ES-I3 (cell line): ENCODE measurements at regions not wholly inside any gene's neighbourhood (a gene's known extent, or its start where the extent isn't known, plus 50 kb on each side); places are given as distances from the start of the nearest gene placed in this dataset.

Source experiments
- H3K36me3 ChIP-seq: 2 replicates; pipeline ENCODE4 v1.6.1; 2013; ENCODE audit warnings: mild to moderate bottlenecking, low read length, control low read depth, moderate library complexity; ENCODE audit not compliant: insufficient read depth
- H3K4me1 ChIP-seq: 2 replicates; pipeline ENCODE4 v1.6.1; 2013; ENCODE audit warnings: mild to moderate bottlenecking, control low read depth, low read length; ENCODE audit not compliant: insufficient read depth
- H3K9ac ChIP-seq: 2 replicates; pipeline ENCODE4 v1.6.1; 2013; ENCODE audit warnings: low read depth, mild to moderate bottlenecking, low read length, moderate library complexity
- H3K9me3 ChIP-seq: 2 replicates; pipeline ENCODE4 v1.6.1; 2013; ENCODE audit warnings: mild to moderate bottlenecking, low read length, moderate library complexity; ENCODE audit not compliant: control insufficient read depth, insufficient read depth

DNA sequence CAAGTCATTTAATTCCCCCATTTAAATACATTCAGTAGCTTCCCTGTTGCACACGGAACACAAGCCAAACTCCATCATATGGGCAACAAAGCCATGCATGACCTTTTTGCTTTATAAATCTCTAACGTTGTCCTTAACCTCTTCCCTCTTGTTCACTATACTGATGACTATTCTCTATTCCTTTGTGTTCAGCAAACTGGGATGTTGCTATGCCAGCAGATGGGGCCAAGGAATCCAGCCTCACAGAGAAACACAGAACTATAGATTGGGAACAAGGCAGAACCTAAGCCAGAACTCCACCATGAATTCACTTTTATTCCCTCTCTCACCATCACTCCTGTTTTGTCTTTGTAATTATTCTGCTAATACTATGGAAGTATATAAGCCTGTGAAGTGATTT lies 398.4 kb downstream of the TUSC7 start:
- Histone ChIP-seq H3K9ac (no peak overlapping the region), H3K36me3 (no peaks in the 10 kb centered on the region), H3K9me3 (peaks cover 5% of the 10 kb centered on the region), H3K4me1 (no peaks in the 10 kb centered on the region)

DNA sequence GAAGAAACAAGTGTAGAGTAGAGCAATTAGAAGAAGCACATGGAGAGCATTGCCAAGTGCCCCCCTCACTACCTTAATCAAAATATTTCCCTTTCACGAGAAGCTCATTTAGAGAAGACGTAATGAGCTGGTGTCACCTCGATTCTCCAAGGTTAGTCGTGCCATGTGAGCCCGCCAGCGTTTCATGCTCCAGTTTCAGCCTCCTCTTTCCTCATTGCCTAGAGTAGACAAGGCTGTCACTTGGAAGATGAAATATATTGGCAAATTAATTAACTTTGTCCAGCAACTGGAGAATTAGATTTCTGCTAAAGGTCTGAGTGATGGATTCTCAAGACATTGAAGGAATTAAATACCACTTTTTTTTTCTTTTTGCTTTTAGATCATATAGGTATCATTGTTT lies 399.6 kb downstream of the TUSC7 start:
- Histone ChIP-seq H3K36me3 (no peaks in the 10 kb centered on the region), H3K9ac (no peak overlapping the region), H3K9me3 (no peaks in the 10 kb centered on the region), H3K4me1 (peaks cover 3% of the 10 kb centered on the region; the same call in 1 of the 2 replicates)

DNA sequence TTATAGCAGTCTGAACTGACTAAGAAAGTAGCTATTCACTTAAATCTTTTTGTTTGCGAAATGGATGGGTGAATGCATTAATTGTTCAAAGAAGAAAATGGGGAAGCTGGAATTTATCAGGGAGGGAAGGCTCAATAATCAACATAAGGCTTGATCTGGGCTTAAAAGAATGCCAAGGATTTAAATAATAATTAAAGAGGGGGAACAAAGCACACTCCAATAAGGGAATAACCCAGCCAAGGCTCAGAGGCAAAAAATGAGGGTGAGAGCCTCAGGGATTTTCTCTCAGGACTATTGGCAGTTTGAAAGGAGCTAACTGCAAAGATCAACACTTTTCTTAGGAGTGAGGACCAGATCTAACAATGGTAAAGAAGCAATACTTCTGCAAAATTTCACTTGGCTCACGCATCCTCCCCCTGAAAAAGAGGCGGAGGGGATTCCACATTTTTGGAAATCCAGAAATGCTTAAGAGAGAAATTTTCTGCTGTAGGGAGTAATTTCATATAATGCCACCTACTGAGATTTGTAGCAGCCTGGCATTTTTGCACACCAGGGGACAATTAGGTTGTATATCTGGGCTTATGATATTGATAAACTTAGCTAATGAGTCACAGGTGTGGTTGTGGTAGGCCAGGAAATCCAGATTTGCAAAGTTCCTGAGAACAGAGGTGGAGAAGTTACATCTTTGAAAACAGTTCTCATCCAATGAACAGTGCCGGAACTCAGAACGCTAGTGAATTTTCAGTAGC lies 405.1 kb downstream of the TUSC7 start:
- Histone ChIP-seq H3K4me1 (peaks cover 16% of the 10 kb centered on the region; the same call in 1 of the 2 replicates), H3K36me3 (no peaks in the 10 kb centered on the region), H3K9ac (no peak overlapping the region), H3K9me3 (no peaks in the 10 kb centered on the region)

DNA sequence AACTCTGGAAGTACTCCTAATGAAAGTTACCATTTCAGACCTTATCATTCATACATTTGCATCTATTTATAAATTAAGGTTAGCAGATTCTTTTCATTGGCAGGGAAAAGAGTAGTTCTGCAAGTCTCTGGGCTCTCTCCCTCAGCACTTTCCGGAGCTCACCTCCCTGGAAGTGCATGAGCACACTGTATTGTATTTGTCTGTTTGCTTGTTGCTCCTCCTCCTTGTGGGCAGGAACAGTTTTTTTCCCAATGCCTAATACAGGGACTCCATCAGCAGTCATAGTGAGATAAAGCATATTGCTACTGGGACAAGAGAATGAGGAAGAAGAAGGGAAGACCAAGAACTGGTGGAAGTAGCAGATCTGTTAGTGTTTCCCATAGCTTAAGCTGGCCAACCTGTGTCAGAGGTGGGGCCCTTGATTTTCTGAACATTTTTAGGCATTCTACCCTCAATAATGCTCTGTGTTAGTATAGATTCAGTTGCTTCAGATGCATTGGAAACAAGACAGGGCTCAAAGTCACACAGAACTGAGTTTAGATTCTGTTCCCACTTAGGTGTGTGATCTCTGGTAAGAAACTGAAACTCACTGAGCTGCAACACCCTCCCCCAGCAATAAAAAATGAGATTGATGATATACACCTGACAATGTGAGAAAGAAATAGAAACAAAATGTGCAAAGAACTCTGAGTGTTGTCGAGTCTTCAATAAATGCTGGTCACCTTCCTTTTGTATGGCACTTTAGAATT lies 407.8 kb downstream of the TUSC7 start:
- peaks cover 16% of the 10 kb centered on the region; the same call in 1 of the 2 replicates for H3K4me1 ChIP-seq
- no peak overlapping the region for H3K9ac ChIP-seq
- no peaks in the 10 kb centered on the region for H3K9me3 ChIP-seq
- no peaks in the 10 kb centered on the region for H3K36me3 ChIP-seq

DNA sequence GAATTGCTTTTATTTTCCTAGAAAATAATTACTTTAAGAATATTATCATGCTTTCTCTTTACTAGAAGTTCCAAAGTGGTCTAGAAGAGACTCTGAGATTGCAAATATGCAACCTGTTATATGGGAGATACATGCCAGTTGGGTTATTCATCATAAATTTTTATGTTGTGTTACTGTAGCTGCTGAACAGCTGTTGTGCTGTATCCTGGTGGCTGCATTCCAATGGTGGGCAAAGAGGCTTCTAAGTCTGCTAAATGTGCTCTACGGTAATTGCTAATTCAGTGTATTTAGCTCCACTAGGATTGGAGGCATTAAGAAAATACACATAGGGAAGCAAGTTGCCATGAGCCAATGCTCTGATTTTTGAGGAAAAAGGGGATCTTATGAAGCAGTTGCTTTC lies 409.0 kb downstream of the TUSC7 start:
- no peaks in the 10 kb centered on the region for H3K36me3 ChIP-seq
- H3K9ac ChIP-seq = no peak overlapping the region
- H3K9me3 ChIP-seq = no peaks in the 10 kb centered on the region
- H3K4me1 ChIP-seq = peaks cover 16% of the 10 kb centered on the region; the same call in 1 of the 2 replicates

DNA sequence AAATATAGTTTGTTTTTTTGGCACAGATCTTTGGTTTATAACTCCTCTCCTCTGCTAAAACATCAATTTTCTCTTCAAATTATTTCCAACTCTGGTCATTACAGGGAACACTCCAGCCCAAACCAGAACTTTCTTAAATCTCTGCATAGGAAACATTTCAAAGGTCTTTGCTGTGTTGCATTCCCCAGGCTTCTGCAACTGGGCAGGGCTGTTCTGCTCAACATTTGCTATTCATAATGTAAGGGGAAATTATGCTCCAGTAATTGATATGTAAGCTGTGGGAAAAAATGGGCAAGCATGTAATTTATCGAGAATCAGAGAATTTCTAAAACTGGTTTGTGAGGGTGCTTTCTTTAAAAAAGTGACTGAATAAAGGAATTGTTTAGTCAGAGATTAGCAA lies 410.4 kb downstream of the TUSC7 start:
- Histone ChIP-seq H3K9ac (no peak overlapping the region), H3K9me3 (no peaks in the 10 kb centered on the region), H3K36me3 (no peaks in the 10 kb centered on the region), H3K4me1 (peaks cover 5% of the 10 kb centered on the region; the same call in 1 of the 2 replicates)

DNA sequence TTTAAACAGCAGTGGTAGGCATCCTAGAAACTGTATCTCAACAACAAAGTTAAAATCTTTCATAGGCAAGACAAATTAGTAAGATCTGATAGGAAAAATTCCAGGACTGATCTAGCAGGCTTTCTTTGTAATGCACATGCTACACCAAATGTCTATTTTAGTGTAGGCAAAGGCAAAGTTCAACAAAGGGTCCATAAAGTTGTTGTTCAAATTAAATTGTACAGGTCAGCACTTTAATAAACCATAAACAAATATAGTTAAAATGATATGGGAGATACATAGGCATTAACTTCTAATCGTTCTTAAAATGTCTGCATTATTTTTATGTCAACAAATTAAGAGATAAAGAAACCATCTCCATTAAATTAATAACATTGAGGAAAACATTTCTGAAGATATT lies 413.0 kb downstream of the TUSC7 start:
- no peaks in the 10 kb centered on the region for H3K36me3 ChIP-seq
- H3K9ac ChIP-seq = no peak overlapping the region
- H3K9me3 ChIP-seq = no peaks in the 10 kb centered on the region
- no peaks in the 10 kb centered on the region for H3K4me1 ChIP-seq

DNA sequence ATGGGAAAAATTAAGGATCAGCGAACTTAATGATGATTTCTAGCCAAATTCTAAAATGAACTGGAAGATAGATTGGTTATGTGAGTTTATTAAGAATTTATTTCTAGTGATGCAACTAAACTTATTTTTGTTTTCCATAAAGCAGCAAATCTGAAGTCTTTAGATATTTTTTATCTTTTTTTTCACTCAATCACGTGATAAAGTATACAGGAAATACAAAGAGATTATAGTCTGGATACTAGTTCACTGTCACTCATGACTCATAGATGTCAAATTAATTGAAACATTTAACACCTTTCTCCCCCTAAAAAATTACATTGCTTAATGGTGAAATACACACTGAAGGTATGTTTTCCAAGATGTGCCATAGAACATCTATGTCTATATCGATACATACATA lies 416.9 kb downstream of the TUSC7 start:
- H3K4me1 ChIP-seq = no peaks in the 10 kb centered on the region
- no peak overlapping the region for H3K9ac ChIP-seq
- H3K9me3 ChIP-seq = no peaks in the 10 kb centered on the region
- H3K36me3 ChIP-seq = no peaks in the 10 kb centered on the region

DNA sequence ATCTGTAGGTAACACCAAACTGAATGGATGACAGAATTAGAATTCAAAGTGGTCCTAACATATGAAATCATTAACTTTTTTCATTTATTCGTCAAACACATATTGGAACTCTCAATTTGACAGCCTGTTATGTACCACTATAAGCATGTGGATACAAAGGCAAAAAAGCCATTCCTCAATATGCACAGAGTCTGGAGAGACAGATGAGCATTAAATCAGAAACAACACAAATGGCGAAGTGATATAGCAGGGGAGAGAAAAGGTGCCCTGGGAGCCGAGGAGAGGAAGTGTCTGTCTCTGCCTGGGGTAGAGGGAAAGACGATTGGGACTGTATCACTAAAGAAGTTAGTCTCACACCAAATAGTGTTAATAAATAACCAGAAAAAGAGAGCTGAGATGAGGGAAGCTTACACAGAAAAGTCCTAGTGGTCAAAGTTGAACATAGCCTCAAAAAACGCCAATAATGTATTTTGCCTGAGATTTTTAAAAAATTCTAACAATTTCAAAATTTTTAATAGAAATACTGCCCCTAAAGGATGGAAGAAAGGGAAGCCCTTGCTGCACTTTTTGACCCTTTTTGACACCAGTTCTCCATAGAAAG lies 417.5 kb downstream of the TUSC7 start:
- Histone ChIP-seq H3K4me1 (no peaks in the 10 kb centered on the region), H3K9ac (no peak overlapping the region), H3K36me3 (no peaks in the 10 kb centered on the region), H3K9me3 (no peaks in the 10 kb centered on the region)

DNA sequence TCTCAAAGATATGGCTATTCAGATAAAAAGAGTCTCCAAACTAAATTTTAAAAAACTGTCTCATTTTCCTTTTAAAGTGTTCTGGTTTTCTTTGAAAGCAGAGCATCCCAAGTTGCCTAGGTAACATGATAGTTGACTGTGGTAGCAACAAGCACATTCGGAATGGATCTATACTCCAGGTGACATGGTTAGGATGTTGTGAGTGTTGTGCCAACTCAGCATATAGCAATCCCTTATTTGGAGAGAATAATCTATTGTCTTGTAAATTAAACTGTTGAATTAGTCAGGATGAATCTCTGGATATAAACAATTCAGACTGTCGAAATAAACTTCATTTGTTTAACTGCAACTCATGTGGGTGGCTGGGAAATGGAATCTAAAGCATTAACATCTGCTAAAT lies 418.6 kb downstream of the TUSC7 start:
- Histone ChIP-seq H3K9ac (no peak overlapping the region), H3K36me3 (no peaks in the 10 kb centered on the region), H3K4me1 (no peaks in the 10 kb centered on the region), H3K9me3 (no peaks in the 10 kb centered on the region)

DNA sequence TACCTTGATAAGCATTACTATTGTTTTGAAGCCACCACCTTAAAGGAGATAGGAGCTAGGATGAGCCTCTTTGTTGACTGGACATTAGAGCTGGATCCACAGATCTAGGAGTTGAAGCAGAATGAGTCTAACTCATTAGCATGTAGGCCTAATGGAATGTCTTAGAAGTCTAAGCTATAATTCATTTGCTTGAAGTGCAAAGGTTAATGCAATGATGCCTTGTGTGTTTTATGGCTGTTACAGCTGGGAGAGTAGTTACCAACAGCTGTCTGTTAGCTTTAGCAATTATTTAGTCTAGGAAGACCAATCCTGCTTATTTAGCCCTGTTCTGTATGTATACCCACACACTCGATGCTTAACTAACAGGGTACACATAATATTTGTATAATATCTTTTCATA lies 419.3 kb downstream of the TUSC7 start:
- no peak overlapping the region for H3K9ac ChIP-seq
- no peaks in the 10 kb centered on the region for H3K9me3 ChIP-seq
- no peaks in the 10 kb centered on the region for H3K36me3 ChIP-seq

DNA sequence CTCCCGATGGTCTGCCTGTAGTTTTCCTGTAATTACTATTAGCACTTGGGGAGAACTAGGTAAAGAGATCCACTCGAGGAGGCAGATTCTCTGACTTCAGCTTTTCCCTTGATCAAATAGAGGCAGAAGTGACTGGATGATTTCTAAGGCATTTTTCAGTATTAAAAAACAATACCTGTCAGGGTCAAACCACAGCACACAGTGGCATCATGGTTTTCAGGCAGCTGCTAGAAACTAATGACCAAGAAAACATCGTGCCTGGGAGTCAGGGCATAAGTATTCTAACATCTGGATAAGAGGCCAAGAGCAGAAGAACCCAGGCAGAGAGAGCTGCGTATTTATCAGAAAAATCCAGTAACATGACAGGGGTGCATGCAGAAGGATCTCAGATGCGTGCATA lies 419.9 kb downstream of the TUSC7 start:
- H3K4me1 ChIP-seq = no peaks in the 10 kb centered on the region
- H3K36me3 ChIP-seq = no peaks in the 10 kb centered on the region

More for the DNA sequence above, 419.3 kb downstream of the TUSC7 start:
- no peaks in the 10 kb centered on the region for H3K4me1 ChIP-seq

DNA sequence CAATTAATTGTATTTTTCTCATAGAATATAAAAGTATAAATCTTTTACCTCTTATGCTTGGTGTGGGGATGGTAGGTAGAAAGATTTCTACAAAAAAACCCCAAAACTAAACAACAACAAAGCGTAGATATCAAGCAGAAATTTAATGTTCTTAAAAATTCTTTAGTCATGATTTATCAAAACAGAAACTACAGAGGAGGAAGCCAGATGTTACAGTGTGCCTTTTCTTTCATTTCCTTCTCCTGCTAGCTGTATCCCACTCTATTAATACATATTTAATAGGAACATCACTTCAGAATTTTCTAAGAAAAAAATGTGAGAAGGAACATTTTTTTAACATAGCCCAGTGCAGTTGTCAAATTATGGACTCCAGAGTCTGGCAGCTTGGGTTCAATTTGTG lies 420.6 kb downstream of the TUSC7 start:
- Histone ChIP-seq H3K9ac (no peak overlapping the region), H3K9me3 (no peaks in the 10 kb centered on the region), H3K4me1 (no peaks in the 10 kb centered on the region), H3K36me3 (no peaks in the 10 kb centered on the region)

More for the DNA sequence above, 419.9 kb downstream of the TUSC7 start:
- H3K9me3 ChIP-seq = no peaks in the 10 kb centered on the region
- H3K9ac ChIP-seq = no peak overlapping the region

DNA sequence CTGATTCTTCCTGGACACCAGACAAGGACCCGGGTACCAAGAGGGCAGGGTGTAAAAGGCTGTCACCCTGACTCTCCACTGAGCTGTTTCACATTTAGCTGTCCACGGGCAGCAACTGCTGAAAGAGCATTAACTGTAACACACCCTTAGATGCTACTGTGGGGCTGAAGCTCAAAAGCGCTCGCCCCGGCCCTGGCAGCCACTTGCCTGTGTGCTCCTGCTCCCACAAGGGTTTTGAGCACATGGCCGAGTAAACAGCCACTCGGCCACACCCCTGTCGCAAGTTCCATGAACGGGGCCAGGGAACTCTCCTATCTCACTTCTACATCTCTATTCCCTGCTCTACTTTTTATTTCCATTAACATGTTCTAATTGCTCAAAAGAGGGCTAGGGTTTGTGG lies 421.7 kb downstream of the TUSC7 start:
- Histone ChIP-seq H3K9me3 (no peaks in the 10 kb centered on the region), H3K36me3 (no peaks in the 10 kb centered on the region), H3K4me1 (no peaks in the 10 kb centered on the region), H3K9ac (no peak overlapping the region)

DNA sequence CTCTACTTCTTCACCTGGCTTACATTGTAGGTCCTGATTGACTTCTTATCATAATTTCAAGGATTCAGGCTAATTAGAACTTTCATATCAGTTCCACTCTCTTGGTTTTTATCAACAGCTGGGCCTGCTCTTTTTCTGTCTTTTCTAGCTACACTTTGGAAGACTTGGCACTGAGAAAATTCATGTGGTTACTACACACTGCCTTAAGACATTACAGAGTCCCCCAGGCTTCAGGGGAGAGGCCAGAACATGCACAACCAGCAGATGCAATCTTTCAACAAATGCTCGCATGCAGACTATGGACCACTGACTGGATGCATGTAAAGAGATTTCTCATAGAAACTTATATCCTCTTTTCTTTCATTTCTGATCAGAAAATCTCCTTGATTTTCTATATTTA lies 423.5 kb downstream of the TUSC7 start:
- H3K9me3 ChIP-seq = no peaks in the 10 kb centered on the region
- H3K4me1 ChIP-seq = no peaks in the 10 kb centered on the region
- no peaks in the 10 kb centered on the region for H3K36me3 ChIP-seq
- H3K9ac ChIP-seq = no peak overlapping the region
